Ovary (tissue), 7 donors: ENCODE measurements at regions not wholly inside any gene's neighbourhood (a gene's known extent, or its start where the extent isn't known, plus 50 kb on each side); places are given as distances from the start of the nearest gene placed in this dataset.

Source experiments
- DNase-seq, 5 donors: peaks; one replicate each; pipeline ENCODE4 v3.0.0-alpha.2; 2019 to 2020
- H3K27ac ChIP-seq, 2 donors: fragments of 200-600 bp; one replicate each; pipeline versions ENCODE4 v1.5.1 to v1.8.0; 2019 to 2022
- H3K27me3 ChIP-seq: fragments of 200-600 bp; one replicate; pipeline ENCODE4 v1.8.0; 2022
- H3K36me3 ChIP-seq: fragments of 200-600 bp; sonication (generic); one replicate; pipeline ENCODE4 v1.5.1; 2019
- H3K4me1 ChIP-seq: one replicate; pipeline ENCODE4 v1.8.1; 2013; ENCODE audit warnings: mild to moderate bottlenecking, moderate library complexity; ENCODE audit not compliant: insufficient read depth
- H3K4me3 ChIP-seq: fragments of 200-600 bp; sonication (generic); one replicate; pipeline ENCODE4 v1.5.1; 2017
- H3K9me3 ChIP-seq, 2 donors: fragments of 200-600 bp in 1 of 2; sonication (generic) in 1 of 2; one replicate each; pipeline versions ENCODE4 v1.5.1 to v1.8.1; 2013 to 2019; ENCODE audit warnings: mild to moderate bottlenecking in 1 of 2, moderate library complexity in 1 of 2
- CTCF ChIP-seq, 3 donors: fragments of 450-650 bp in 2 of 3; fragments of 200-600 bp in 1 of 3; IDR thresholded peaks; one replicate each; pipeline versions ENCODE4 v1.5.1 to v1.8.0; 2016 to 2022; ENCODE audit warnings: antibody characterized with exemption in 3 of 3, mild to moderate bottlenecking in 1 of 3
- EP300 ChIP-seq: sonication (generic); formaldehyde crosslinking; IDR thresholded peaks from one replicate; pipeline ENCODE4 v1.6.1; 2017; ENCODE audit warnings: antibody characterized with exemption
- POLR2A ChIP-seq: fragments of 450-650 bp; IDR thresholded peaks from one replicate; pipeline ENCODE4 v1.6.1; 2017; ENCODE audit warnings: antibody characterized with exemption, mild to moderate bottlenecking, moderate library complexity
- WGBS, 3 donors: extraction: QIAGEN DNeasy Blood & Tissue Kit in 1 of 3; methylation state at CpG; one replicate each; pipeline versions ENCODE4 v1.1.5 to v1.1.7; 2013 to 2017; 5-methylcytosine and 5-hydroxymethylcytosine counted together
- intact Hi-C, 4 donors: fragments of 100-400 bp; cut with DNase I; formaldehyde crosslinking; loops; one replicate each; pipeline versions ENCODE4 v1.11.0 to v1.15.1; 2022 to 2023
- donor health status: DM: no; HTN: no; CAD: no; lungs with moderate emphysema.
- donor health status: DM: no; HTN: no; CAD: no.
- donor health status: Bipolar disorder and iron deficiency.
- donor health status: DM: no; HTN: no; CAD: no.
- donor health status: DM: yes; HTN: yes; CAD: no.

- Histone ChIP-seq H3K36me3 (no peaks in the 10 kb centered on the region), H3K4me3 (no peak overlapping the region), H3K9me3 (no peaks in the 10 kb centered on the region), H3K27ac (no peak overlapping the region), H3K4me1 (peaks cover 1% of the 10 kb centered on the region), H3K27me3 (no peaks in the 10 kb centered on the region)
- intact Hi-C loops = no loop called here
- WGBS, 3 donors = 5 to 9% (median 7%) methylated on average over 11 of the region's 11 CpGs
- no peak for TF ChIP-seq POLR2A
- no peak for TF ChIP-seq CTCF (IDR thresholded peaks at IDR 0.05)
- TF ChIP-seq EP300 = no peak
- DNase-seq = no peak
Observed at GRCh38 chr6:125611573-125612344, 137.7 kb upstream of the HEY2 start.

GRCh38 chr6:125612345-125612846, 137.0 kb upstream of the HEY2 start:
- no peak for DNase-seq
- peaks cover 1% of the 10 kb centered on the region for H3K4me1 ChIP-seq
- H3K27ac ChIP-seq = no peak overlapping the region
- intact Hi-C loops = no loop called here
- no peaks in the 10 kb centered on the region for H3K36me3 ChIP-seq
- H3K4me3 ChIP-seq = no peak overlapping the region
- 4 to 15% (median 8%) methylated on average over 3 of the region's 3 CpGs for WGBS, 3 donors
- H3K9me3 ChIP-seq = no peaks in the 10 kb centered on the region
- H3K27me3 ChIP-seq = no peaks in the 10 kb centered on the region
- TF ChIP-seq EP300 (no peak), POLR2A (no peak), CTCF (IDR thresholded peaks at IDR 0.05) (no peak)

GRCh38 chr6:125618629-125619028, 130.8 kb upstream of the HEY2 start:
- WGBS, 3 donors = 70 to 75% (median 70%) methylated on average over 1 of the region's 1 CpG
- intact Hi-C loops = no loop called here
- H3K36me3 ChIP-seq = no peaks in the 10 kb centered on the region
- H3K4me1 ChIP-seq = no peaks in the 10 kb centered on the region
- no peak overlapping the region for H3K27ac ChIP-seq
- H3K4me3 ChIP-seq = no peak overlapping the region
- no peak for DNase-seq
- H3K9me3 ChIP-seq = no peaks in the 10 kb centered on the region
- no peak for TF ChIP-seq EP300
- H3K27me3 ChIP-seq = no peaks in the 10 kb centered on the region

GRCh38 chr6:125623085-125623484, 126.3 kb upstream of the HEY2 start:
- H3K4me3 ChIP-seq = no peak overlapping the region

More at GRCh38 chr6:125623085-125623484, 126.3 kb upstream of the HEY2 start:
- no peaks in the 10 kb centered on the region for H3K36me3 ChIP-seq
- no peak for DNase-seq
- H3K27ac ChIP-seq = no peak overlapping the region
- H3K9me3 ChIP-seq = no peaks in the 10 kb centered on the region
- TF ChIP-seq CTCF (IDR thresholded peaks at IDR 0.05) = no peak
- no peak for TF ChIP-seq POLR2A
- intact Hi-C loops = no loop called here
- no peaks in the 10 kb centered on the region for H3K4me1 ChIP-seq
- no peaks in the 10 kb centered on the region for H3K27me3 ChIP-seq
